ENCODE measurements at regions not wholly inside any gene's neighbourhood (a gene's known extent, or its start where the extent isn't known, plus 50 kb on each side); places are given as distances from the start of the nearest gene placed in this dataset.

GRCh38 chr9:28051559-28052503, 478.6 kb upstream of the C9orf72 start:
- intact Hi-C loops (cut with micrococcal nuclease): no loop called here
- H3K36me3 ChIP-seq: no peaks in the 10 kb centered on the region
- TF ChIP-seq CTCF (IDR thresholded peaks at IDR 0.05; ENCODE audit: borderline replicate concordance): no peak
- no peak for DNase-seq
- H3K9me3 ChIP-seq (replicated peaks): no peaks in the 10 kb centered on the region
- H3K4me3 ChIP-seq: no peak overlapping the region
- no peak overlapping the region for H3K27ac ChIP-seq (replicated peaks)
- no peaks in the 10 kb centered on the region for H3K27me3 ChIP-seq (ENCODE audit: low read depth)
- no peaks in the 10 kb centered on the region for H3K4me1 ChIP-seq

- intact Hi-C loops (cut with micrococcal nuclease): no loop called here
Observed at GRCh38 chr9:28053096-28053777, 480.0 kb upstream of the C9orf72 start.

GRCh38 chr9:28056006-28056405, 482.7 kb upstream of the C9orf72 start:
- TF ChIP-seq CTCF (IDR thresholded peaks at IDR 0.05; ENCODE audit: borderline replicate concordance): no peak
- intact Hi-C loops (cut with micrococcal nuclease): no loop called here
- no peaks in the 10 kb centered on the region for H3K27me3 ChIP-seq (ENCODE audit: low read depth)

More at GRCh38 chr9:28053096-28053777, 480.0 kb upstream of the C9orf72 start:
- H3K27me3 ChIP-seq (ENCODE audit: low read depth): no peaks in the 10 kb centered on the region
- H3K9me3 ChIP-seq (replicated peaks): peaks cover 2% of the 10 kb centered on the region
- no peaks in the 10 kb centered on the region for H3K36me3 ChIP-seq
- no peak overlapping the region for H3K4me3 ChIP-seq
- no peak for DNase-seq
- H3K27ac ChIP-seq (replicated peaks): no peak overlapping the region
- no peaks in the 10 kb centered on the region for H3K4me1 ChIP-seq
- TF ChIP-seq CTCF (IDR thresholded peaks at IDR 0.05; ENCODE audit: borderline replicate concordance): no peak

GRCh38 chr9:28056466-28056865, 483.2 kb upstream of the C9orf72 start:
- H3K4me1 ChIP-seq: no peaks in the 10 kb centered on the region
- H3K27ac ChIP-seq (replicated peaks): no peak overlapping the region

More at GRCh38 chr9:28056006-28056405, 482.7 kb upstream of the C9orf72 start:
- H3K36me3 ChIP-seq: no peaks in the 10 kb centered on the region
- no peaks in the 10 kb centered on the region for H3K4me1 ChIP-seq
- DNase-seq: no peak
- H3K27ac ChIP-seq (replicated peaks): no peak overlapping the region
- H3K4me3 ChIP-seq: no peak overlapping the region
- peaks cover 4% of the 10 kb centered on the region for H3K9me3 ChIP-seq (replicated peaks)

More at GRCh38 chr9:28056466-28056865, 483.2 kb upstream of the C9orf72 start:
- no peak for TF ChIP-seq CTCF (IDR thresholded peaks at IDR 0.05; ENCODE audit: borderline replicate concordance)
- Histone ChIP-seq H3K9me3 (replicated peaks) (peaks cover 4% of the 10 kb centered on the region), H3K4me3 (no peak overlapping the region), H3K27me3 (ENCODE audit: low read depth) (no peaks in the 10 kb centered on the region), H3K36me3 (no peaks in the 10 kb centered on the region)
- intact Hi-C loops (cut with micrococcal nuclease): no loop called here
- DNase-seq: no peak

Measured in left ventricle myocardium inferior (tissue), 1 donor.